ENCODE measurements at regions not wholly inside any gene's neighbourhood (a gene's known extent, or its start where the extent isn't known, plus 50 kb on each side); places are given as distances from the start of the nearest gene placed in this dataset.

GRCh38 chr16:76650582-76650981, 373.4 kb downstream of the CNTNAP4 start:
- TF ChIP-seq CTCF (IDR thresholded peaks at IDR 0.05; ENCODE audit: insufficient read depth, low read length, poor library complexity, severe bottlenecking) (no peak), EZH2phosphoT487 (conservative IDR thresholded peaks at IDR 0.05; ENCODE audit: low read length) (no peak)

All from SU-DHL-6 (cell line).